Endothelial cell of umbilical vein (primary cell): ENCODE measurements at regions not wholly inside any gene's neighbourhood (a gene's known extent, or its start where the extent isn't known, plus 50 kb on each side); places are given as distances from the start of the nearest gene placed in this dataset.

ENCODE experiments used
- BruUV-seq: library from RNA; stranded (reverse); fragments of 400-500 nt; replicated peaks from 2 replicates; lab custom pipeline; 2021; lab: Mats Ljungman, UMichigan
- CTCF ChIA-PET: fragments of 300-600, 350-600 bp; sonication (Branson Sonifier 250); formaldehyde crosslinking; loops from one replicate; lab custom pipeline; 2021; ENCODE audit warnings: antibody characterized with exemption, inconsistent platforms; lab: Charles Lee
- POLR2A ChIA-PET: fragments of 300-600, 350-600 bp; sonication (Branson Sonifier 250); formaldehyde crosslinking; loops from one replicate; lab custom pipeline; 2021; ENCODE audit warnings: antibody characterized with exemption, inconsistent platforms; lab: Charles Lee
- DNase-seq: peaks from one replicate; pipeline ENCODE4 v3.0.0-alpha.2; 2011; ENCODE audit warnings: low read depth, low spot score
- FAIRE-seq: peaks from 2 replicates; lab custom pipeline; 2011; peaks lifted over from hg19 to GRCh38; lab: Jason Lieb, UNC
- H2AFZ ChIP-seq: 2 replicates; pipeline ENCODE4 v1.6.0; 2012; ENCODE audit warnings: low read depth, low read length, control low read depth, inconsistent platforms
- H3K27ac ChIP-seq: 2 replicates; pipeline ENCODE4 v1.5.1; 2011; ENCODE audit warnings: low read depth, mild to moderate bottlenecking, control low read depth, low read length, moderate library complexity; ENCODE audit not compliant: insufficient read depth
- H3K27me3 ChIP-seq, 2 experiments: 2 replicates each; pipeline versions ENCODE4 v1.6.0 to v1.6.1; 2011; ENCODE audit warnings: low read length in 2 of 2, mixed read lengths in 1 of 2; ENCODE audit not compliant: control insufficient read depth in 2 of 2, insufficient read depth in 2 of 2
- H3K36me3 ChIP-seq, 2 experiments: 2 replicates in 1 of 2; 3 replicates in 1 of 2; pipeline ENCODE4 v1.5.1; 2011; ENCODE audit warnings: low read length in 2 of 2, mild to moderate bottlenecking in 1 of 2, moderate library complexity in 1 of 2; ENCODE audit not compliant: control insufficient read depth in 2 of 2, insufficient read depth in 2 of 2; ENCODE audit errors: extremely low read depth in 1 of 2
- H3K4me1 ChIP-seq: 3 replicates; pipeline ENCODE4 v1.5.1; 2011; ENCODE audit warnings: mild to moderate bottlenecking, low read length; ENCODE audit not compliant: control insufficient read depth, insufficient read depth; ENCODE audit errors: extremely low read depth
- H3K4me2 ChIP-seq: 2 replicates; pipeline ENCODE4 v1.6.1; 2011; ENCODE audit warnings: low read length, control low read depth, mixed read lengths; ENCODE audit not compliant: insufficient read depth
- H3K4me3 ChIP-seq, 3 experiments: fragments of 200-600 bp in 1 of 3; sonication (generic), shearing (Covaris generic) in 1 of 3; replicated peaks in 1 of 3; 2 replicates each; pipeline ENCODE4 v1.5.1; 2011 to 2016; ENCODE audit warnings: control low read depth in 3 of 3, low read length in 3 of 3, mild to moderate bottlenecking in 2 of 3, inconsistent platforms in 1 of 3, low read depth in 1 of 3, moderate library complexity in 1 of 3; ENCODE audit not compliant: insufficient read depth in 1 of 3
- H3K79me2 ChIP-seq: 2 replicates; pipeline ENCODE4 v1.6.0; 2012; ENCODE audit warnings: low read length, inconsistent platforms; ENCODE audit not compliant: control insufficient read depth, insufficient read depth
- H3K9ac ChIP-seq: replicated peaks from 2 replicates; pipeline ENCODE3; 2011; ENCODE audit warnings: low read length, control low read depth; ENCODE audit not compliant: insufficient read depth; ENCODE audit errors: extremely low read depth
- H3K9me1 ChIP-seq: replicated peaks from 3 replicates; pipeline ENCODE4 v1.6.0; 2011; ENCODE audit warnings: mild to moderate bottlenecking, low read length; ENCODE audit not compliant: control insufficient read depth, insufficient read depth; ENCODE audit errors: extremely low read depth
- H3K9me3 ChIP-seq: replicated peaks from 2 replicates; pipeline ENCODE4 v1.5.1; 2012; ENCODE audit warnings: low read length, inconsistent platforms; ENCODE audit not compliant: control insufficient read depth, insufficient read depth
- H4K20me1 ChIP-seq: replicated peaks from 2 replicates; pipeline ENCODE3; 2011; ENCODE audit warnings: mild to moderate bottlenecking, low read length; ENCODE audit not compliant: control insufficient read depth, insufficient read depth; ENCODE audit errors: extremely low read depth
- CTCF ChIP-seq, 2 donors: IDR thresholded peaks; 1 replicate in 1 of 2; 2 replicates in 1 of 2; pipeline ENCODE4 v1.5.1; 2011; ENCODE audit warnings: low read length in 2 of 2, mild to moderate bottlenecking in 2 of 2, moderate library complexity in 2 of 2, control low read depth in 1 of 2, inconsistent platforms in 1 of 2, low read depth in 1 of 2; ENCODE audit not compliant: insufficient read depth in 1 of 2; ENCODE audit errors: extremely low read depth in 1 of 2
- EZH2 ChIP-seq: IDR thresholded peaks from 2 replicates; pipeline ENCODE4 v1.6.1; 2012; ENCODE audit warnings: borderline replicate concordance, low read depth, mild to moderate bottlenecking, moderate library complexity, low read length, inconsistent platforms; ENCODE audit not compliant: severe bottlenecking
- FOS ChIP-seq: IDR thresholded peaks from 2 replicates; pipeline ENCODE4 v1.6.1; 2011; ENCODE audit warnings: mild to moderate bottlenecking, low read length, moderate library complexity, borderline replicate concordance; ENCODE audit not compliant: insufficient read depth
- GATA2 ChIP-seq: IDR thresholded peaks from 2 replicates; pipeline ENCODE4 v1.7.0; 2011; ENCODE audit warnings: low read depth, mild to moderate bottlenecking, moderate library complexity, mixed read lengths, low read length; ENCODE audit not compliant: insufficient read length, insufficient read depth
- JUN ChIP-seq: IDR thresholded peaks from 2 replicates; pipeline ENCODE4 v1.6.1; 2011; ENCODE audit warnings: borderline replicate concordance, low read depth; ENCODE audit not compliant: insufficient read length, insufficient read depth
- MYC ChIP-seq: IDR thresholded peaks from one replicate; pipeline ENCODE4 v1.6.1; 2011; ENCODE audit warnings: mild to moderate bottlenecking, low read depth, low read length
- POLR2A ChIP-seq: IDR thresholded peaks from 2 replicates; pipeline ENCODE4 v1.6.1; 2012; ENCODE audit warnings: low read depth, mild to moderate bottlenecking, control low read depth, low read length
- POLR2AphosphoS5 ChIP-seq: IDR thresholded peaks from 2 replicates; pipeline ENCODE4 v1.6.1; 2012; ENCODE audit warnings: low read depth, mild to moderate bottlenecking, control low read depth, low read length, moderate library complexity; ENCODE audit not compliant: insufficient read depth
- dilution Hi-C: fragments of 300-500 bp; cut with MboI; formaldehyde crosslinking; loops from one replicate; pipeline ENCODE4 v1.15.0; 2019; ENCODE audit warnings: low sequenced_read_pairs; ENCODE audit not compliant: extremely low pct_ligation_motif_present
- intact Hi-C: fragments of 100-400 bp; cut with micrococcal nuclease; formaldehyde crosslinking; loops from one replicate; pipeline ENCODE4 v1.10.0; 2022
- TF ChIP-seq, protein P1 (sequence below): IDR thresholded peaks from 2 replicates; pipeline ENCODE4 v1.6.1; 2011; ENCODE audit not compliant: insufficient read depth, insufficient read length

DNA sequence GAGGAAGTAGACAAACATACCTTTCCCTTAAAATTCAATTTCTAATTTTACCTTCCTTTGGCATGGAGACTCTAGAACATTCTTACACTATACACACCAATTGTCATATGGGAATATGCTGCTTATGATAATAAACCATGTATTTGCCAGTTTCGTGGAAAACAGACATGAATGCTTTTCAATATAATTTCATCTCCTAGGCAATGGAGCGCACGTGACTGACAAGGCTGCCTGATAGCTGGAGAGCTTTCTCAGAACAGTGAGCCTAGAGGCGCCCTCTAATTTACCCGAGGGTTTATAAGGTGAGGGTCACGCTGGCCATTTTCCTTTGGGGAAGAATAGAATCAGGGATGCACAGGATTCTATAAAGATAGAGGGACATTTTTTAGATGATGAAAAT, 56.5 kb downstream of the PRR18 start:
- intact Hi-C loops (no loop called here), dilution Hi-C loops (no loop called here)
- H3K79me2 ChIP-seq = no peaks in the 10 kb centered on the region
- no TSS peak for BruUV-seq
- H2AFZ ChIP-seq = no peak overlapping the region
- H3K9me3 ChIP-seq = no peaks in the 10 kb centered on the region
- no peak overlapping the region for H3K4me3 ChIP-seq
- H3K4me2 ChIP-seq = no peak overlapping the region
- H3K9me1 ChIP-seq = no peaks in the 10 kb centered on the region
- H3K9ac ChIP-seq = no peak overlapping the region
- TF ChIP-seq EZH2 = no peak
- TF ChIP-seq GATA2 = no peak
- TF ChIP-seq POLR2A = no peak
- TF ChIP-seq MYC = no peak
- TF ChIP-seq, protein P1, sequence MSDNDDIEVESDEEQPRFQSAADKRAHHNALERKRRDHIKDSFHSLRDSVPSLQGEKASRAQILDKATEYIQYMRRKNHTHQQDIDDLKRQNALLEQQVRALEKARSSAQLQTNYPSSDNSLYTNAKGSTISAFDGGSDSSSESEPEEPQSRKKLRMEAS = no peak
- no peak for TF ChIP-seq CTCF (IDR thresholded peaks at IDR 0.05; ENCODE audit: extremely low read depth in 1 of 2, insufficient read depth in 1 of 2, low read depth in 1 of 2, low read length in 2 of 2)
- no peak for TF ChIP-seq FOS
- TF ChIP-seq POLR2AphosphoS5 = no peak
- no peak for TF ChIP-seq JUN
- no peak for FAIRE-seq
- no peak overlapping the region for H3K27ac ChIP-seq
- CTCF ChIA-PET = no interaction called here
- H3K4me1 ChIP-seq = no peaks in the 10 kb centered on the region
- no peaks in the 10 kb centered on the region for H3K36me3 ChIP-seq
- H4K20me1 ChIP-seq = no peaks in the 10 kb centered on the region
- POLR2A ChIA-PET = no interaction called here
- DNase-seq = no peak
- peaks cover 18 to 30% of the 10 kb centered on the region in 2 experiments for H3K27me3 ChIP-seq
